ENCODE measurements at regions not wholly inside any gene's neighbourhood (a gene's known extent, or its start where the extent isn't known, plus 50 kb on each side); places are given as distances from the start of the nearest gene placed in this dataset.

GRCh38 chr7:131007439-131008330 lies 273.7 kb upstream of the KLF14 start:
- Histone ChIP-seq H3K27ac (ENCODE audit: low read depth in 1 of 2, low read length in 2 of 2) (peak overlapping the region; percentile 29 to 35), H2AFZ (ENCODE audit: insufficient read depth, low read depth, low read length, poor library complexity, severe bottlenecking) (peak overlapping the region; percentile 54), H4K20me1 (ENCODE audit: insufficient read depth, low read length) (peaks cover 80% of the 10 kb centered on the region), H3K79me2 (ENCODE audit: insufficient read depth, low read length) (peaks cover 16% of the 10 kb centered on the region), H3K4me1 (ENCODE audit: control insufficient read depth in 1 of 2, insufficient read depth in 2 of 2, low read length in 2 of 2) (peaks cover 49 to 53% of the 10 kb centered on the region in 2 donors), H3K4me2 (replicated peaks; ENCODE audit: extremely low read depth, low read length, poor library complexity, severe bottlenecking) (peak overlapping the region; percentile 34), H3K9me3 (replicated peaks in 1 of 2; ENCODE audit: control insufficient read depth in 1 of 2, insufficient read depth in 1 of 2, low read length in 2 of 2) (no peaks in the 10 kb centered on the region), H3K36me3 (replicated peaks in 1 of 2; ENCODE audit: control insufficient read depth in 1 of 2, insufficient read depth in 2 of 2, low read length in 2 of 2) (no peaks in the 10 kb centered on the region), H3K27me3 (ENCODE audit: control insufficient read depth in 2 of 2, insufficient read depth in 2 of 2, low read length in 2 of 2) (no peaks in the 10 kb centered on the region), H3K9ac (ENCODE audit: insufficient read depth, low read length, poor library complexity, severe bottlenecking) (no peak overlapping the region), H3K4me3 (replicated peaks in 1 of 3; ENCODE audit: low read depth in 2 of 3, low read length in 3 of 3) (peak overlapping the region in 1 of 3 experiments; percentile 23)
- H3K9me3 Mint-ChIP-seq = peaks cover 0 to under 1% (median 0%) of the 10 kb centered on the region in 7 donors
- H3K4me1 Mint-ChIP-seq = peaks cover 61% of the 10 kb centered on the region
- TF ChIP-seq, protein P1, sequence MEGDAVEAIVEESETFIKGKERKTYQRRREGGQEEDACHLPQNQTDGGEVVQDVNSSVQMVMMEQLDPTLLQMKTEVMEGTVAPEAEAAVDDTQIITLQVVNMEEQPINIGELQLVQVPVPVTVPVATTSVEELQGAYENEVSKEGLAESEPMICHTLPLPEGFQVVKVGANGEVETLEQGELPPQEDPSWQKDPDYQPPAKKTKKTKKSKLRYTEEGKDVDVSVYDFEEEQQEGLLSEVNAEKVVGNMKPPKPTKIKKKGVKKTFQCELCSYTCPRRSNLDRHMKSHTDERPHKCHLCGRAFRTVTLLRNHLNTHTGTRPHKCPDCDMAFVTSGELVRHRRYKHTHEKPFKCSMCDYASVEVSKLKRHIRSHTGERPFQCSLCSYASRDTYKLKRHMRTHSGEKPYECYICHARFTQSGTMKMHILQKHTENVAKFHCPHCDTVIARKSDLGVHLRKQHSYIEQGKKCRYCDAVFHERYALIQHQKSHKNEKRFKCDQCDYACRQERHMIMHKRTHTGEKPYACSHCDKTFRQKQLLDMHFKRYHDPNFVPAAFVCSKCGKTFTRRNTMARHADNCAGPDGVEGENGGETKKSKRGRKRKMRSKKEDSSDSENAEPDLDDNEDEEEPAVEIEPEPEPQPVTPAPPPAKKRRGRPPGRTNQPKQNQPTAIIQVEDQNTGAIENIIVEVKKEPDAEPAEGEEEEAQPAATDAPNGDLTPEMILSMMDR (IDR thresholded peaks at IDR 0.05) = peak; percentile 50
- WGBS (ENCODE audit: insufficient coverage) = 75% methylated on average over 8 of the region's 19 CpGs
- H3K4me3 Mint-ChIP-seq = peak overlapping the region; percentile 45 to 86
- DNase-seq = peak; percentile 62 to 74 (median 73)
- peak overlapping the region; percentile 75 to 88 (median 82) for H3K27ac Mint-ChIP-seq
- intact Hi-C loops (cut with micrococcal nuclease) = loop anchor here (5.0 kb wide), 1 partner anchor 110 kb away; no protein-coding TSS in a partner anchor
- H3K36me3 Mint-ChIP-seq = peaks cover 0 to 7% of the 10 kb centered on the region in 2 donors
- peaks cover 0 to 4% (median 0%) of the 10 kb centered on the region in 3 donors for H3K27me3 Mint-ChIP-seq (ENCODE audit: low read depth in 3 of 3)

- no peak overlapping the region for H3K4me2 ChIP-seq (replicated peaks; ENCODE audit: extremely low read depth, low read length, poor library complexity, severe bottlenecking)
- no peak overlapping the region for H3K9ac ChIP-seq (ENCODE audit: insufficient read depth, low read length, poor library complexity, severe bottlenecking)
- DNase-seq = no peak
- H3K4me3 ChIP-seq (replicated peaks in 1 of 3; ENCODE audit: low read depth in 2 of 3, low read length in 3 of 3) = no peak overlapping the region
- no peak overlapping the region for H3K27ac ChIP-seq (ENCODE audit: low read depth in 1 of 2, low read length in 2 of 2)
- TF ChIP-seq, protein P1 (IDR thresholded peaks at IDR 0.05) = no peak
- 53% methylated on average over 3 of the region's 5 CpGs for WGBS (ENCODE audit: insufficient coverage)
- Mint-ChIP-seq H3K4me1 (peaks cover 73% of the 10 kb centered on the region), H3K27me3 (ENCODE audit: low read depth in 3 of 3) (peaks cover 0 to 4% (median 0%) of the 10 kb centered on the region in 3 donors), H3K9me3 (no peaks in the 10 kb centered on the region), H3K27ac (peak overlapping the region in 4 of 7 donors; percentile 47 to 82 (median 50)), H3K4me3 (no peak overlapping the region), H3K36me3 (peaks cover 0 to 7% of the 10 kb centered on the region in 2 donors)
- peaks cover 21% of the 10 kb centered on the region for H3K79me2 ChIP-seq (ENCODE audit: insufficient read depth, low read length)
- no peak overlapping the region for H2AFZ ChIP-seq (ENCODE audit: insufficient read depth, low read depth, low read length, poor library complexity, severe bottlenecking)
- peaks cover 80% of the 10 kb centered on the region for H4K20me1 ChIP-seq (ENCODE audit: insufficient read depth, low read length)
- H3K36me3 ChIP-seq (replicated peaks in 1 of 2; ENCODE audit: control insufficient read depth in 1 of 2, insufficient read depth in 2 of 2, low read length in 2 of 2) = no peaks in the 10 kb centered on the region
- peaks cover 54 to 65% of the 10 kb centered on the region in 2 donors for H3K4me1 ChIP-seq (ENCODE audit: control insufficient read depth in 1 of 2, insufficient read depth in 2 of 2, low read length in 2 of 2)
- intact Hi-C loops (cut with micrococcal nuclease) = loop anchor here (5.0 kb wide), 1 partner anchor 112 kb away; no protein-coding TSS in a partner anchor
- H3K27me3 ChIP-seq (ENCODE audit: control insufficient read depth in 2 of 2, insufficient read depth in 2 of 2, low read length in 2 of 2) = no peaks in the 10 kb centered on the region
- no peaks in the 10 kb centered on the region for H3K9me3 ChIP-seq (replicated peaks in 1 of 2; ENCODE audit: control insufficient read depth in 1 of 2, insufficient read depth in 1 of 2, low read length in 2 of 2)
Observed at GRCh38 chr7:131008840-131009711, 275.1 kb upstream of the KLF14 start.

Data from CD14-positive monocyte (primary cell).